SK-N-SH (cell line): ENCODE measurements at regions not wholly inside any gene's neighbourhood (a gene's known extent, or its start where the extent isn't known, plus 50 kb on each side); places are given as distances from the start of the nearest gene placed in this dataset.

Experiments
- CTCF ChIA-PET: fragments of 300-600, 350-600 bp; formaldehyde crosslinking; extraction: SDS; loops from one replicate; lab custom pipeline; 2021; lab: Yijun Ruan, JAX
- POLR2A ChIA-PET: fragments of 350-600 bp; sonication (Branson Sonifier 250); formaldehyde crosslinking; extraction: SDS; loops from one replicate; lab custom pipeline; 2020; ENCODE audit warnings: antibody characterized with exemption, inconsistent platforms; lab: Yijun Ruan, JAX
- DNase-seq: peaks from one replicate; pipeline ENCODE4 v3.0.0; 2012
- H2AFZ ChIP-seq: fragments of 200-600 bp; sonication (generic); 2 replicates; pipeline ENCODE4 v1.8.1; 2016; ENCODE audit warnings: antibody characterized with exemption, mild to moderate bottlenecking, low read depth
- H3F3A ChIP-seq: fragments of 200-600 bp; sonication (generic); replicated peaks from 2 replicates; pipeline ENCODE3; 2016; ENCODE audit warnings: antibody characterized with exemption, mild to moderate bottlenecking; ENCODE audit not compliant: insufficient read depth
- H3K27ac ChIP-seq, 2 experiments: fragments of 200-500 bp in 1 of 2; fragments of 200-600 bp in 1 of 2; sonication (Bioruptor generic) in 1 of 2; sonication (generic), shearing (Covaris generic) in 1 of 2; 2 replicates each; pipeline versions ENCODE4 v1.5.1 to v1.6.1; 2014 to 2016; ENCODE audit warnings: low read depth in 2 of 2, inconsistent platforms in 1 of 2, low read length in 1 of 2, mild to moderate bottlenecking in 1 of 2, mixed read lengths in 1 of 2
- H3K27me3 ChIP-seq: fragments of 200-600 bp; sonication (generic), shearing (Covaris generic); 2 replicates; pipeline ENCODE4 v1.6.1; 2016; ENCODE audit warnings: mixed run types; ENCODE audit not compliant: insufficient read depth
- H3K36me3 ChIP-seq, 2 experiments: fragments of 200-500 bp in 1 of 2; fragments of 200-600 bp in 1 of 2; sonication (Bioruptor generic) in 1 of 2; sonication (generic) in 1 of 2; replicated peaks in 1 of 2; 2 replicates each; pipeline versions ENCODE3 to v1.5.1; 2014 to 2016; ENCODE audit warnings: low read length in 1 of 2, mild to moderate bottlenecking in 1 of 2; ENCODE audit not compliant: insufficient read depth in 2 of 2, control insufficient read depth in 1 of 2
- H3K4me1 ChIP-seq, 2 experiments: fragments of 200-500 bp in 1 of 2; fragments of 200-600 bp in 1 of 2; sonication (Bioruptor generic) in 1 of 2; sonication (generic), shearing (Covaris generic) in 1 of 2; 2 replicates each; pipeline versions ENCODE4 v1.5.1 to v1.6.1; 2014 to 2016; ENCODE audit warnings: low read depth in 1 of 2, low read length in 1 of 2, mixed run types in 1 of 2; ENCODE audit not compliant: insufficient read depth in 2 of 2, control insufficient read depth in 1 of 2
- H3K4me2 ChIP-seq: fragments of 200-600 bp; sonication (generic), shearing (Covaris generic); 2 replicates; pipeline ENCODE4 v1.6.1; 2017; ENCODE audit warnings: mixed run types
- H3K4me3 ChIP-seq, 2 experiments: fragments of 200-500 bp in 1 of 2; fragments of 200-600 bp in 1 of 2; sonication (Bioruptor generic) in 1 of 2; sonication (generic), shearing (Covaris generic) in 1 of 2; 2 replicates each; pipeline versions ENCODE4 v1.5.1 to v1.8.1; 2014 to 2016; ENCODE audit warnings: low read depth in 2 of 2, inconsistent platforms in 1 of 2, low read length in 1 of 2, mild to moderate bottlenecking in 1 of 2, mixed read lengths in 1 of 2, moderate library complexity in 1 of 2
- H3K79me2 ChIP-seq: fragments of 200-600 bp; sonication (generic); 2 replicates; pipeline ENCODE4 v1.8.1; 2017; ENCODE audit warnings: mild to moderate bottlenecking; ENCODE audit not compliant: insufficient read depth
- H3K9ac ChIP-seq: fragments of 200-600 bp; sonication (generic); 2 replicates; pipeline ENCODE4 v1.6.1; 2017; ENCODE audit warnings: mixed run types
- H3K9me2 ChIP-seq: fragments of 200-600 bp; sonication (generic); 2 replicates; pipeline ENCODE4 v1.6.1; 2017; ENCODE audit warnings: mixed run types
- H3K9me3 ChIP-seq: fragments of 200-600 bp; sonication (generic); 2 replicates; pipeline ENCODE4 v1.6.1; 2017; ENCODE audit warnings: mixed run types, mild to moderate bottlenecking, moderate library complexity
- H4K20me1 ChIP-seq: fragments of 200-600 bp; sonication (generic); 2 replicates; pipeline ENCODE4 v1.6.1; 2017; ENCODE audit warnings: mild to moderate bottlenecking, mixed run types; ENCODE audit not compliant: insufficient read depth
- CHD2 ChIP-seq: fragments of 150-350 bp; IDR thresholded peaks from 2 replicates; pipeline ENCODE4 v1.6.1; 2018; ENCODE audit warnings: low read length; ENCODE audit not compliant: partially characterized antibody
- ELF1 ChIP-seq: IDR thresholded peaks from 2 replicates; pipeline ENCODE4 v1.4.0; 2012
- EZH2phosphoT487 ChIP-seq: fragments of 200-600 bp; sonication (generic); IDR thresholded peaks from 2 replicates; pipeline ENCODE4 v1.6.1; 2017; ENCODE audit warnings: low read depth, mixed run types, mild to moderate bottlenecking, antibody characterized with exemption, moderate library complexity, borderline replicate concordance
- FOXM1 ChIP-seq: IDR thresholded peaks from 2 replicates; pipeline ENCODE4 v1.4.0; 2012; ENCODE audit warnings: low read depth, mild to moderate bottlenecking
- GABPA ChIP-seq: IDR thresholded peaks from 2 replicates; pipeline ENCODE4 v1.4.0; 2012; ENCODE audit warnings: low read depth, mild to moderate bottlenecking
- JUND ChIP-seq: IDR thresholded peaks from 2 replicates; pipeline ENCODE4 v1.4.0; 2012
- MEF2A ChIP-seq: IDR thresholded peaks from 2 replicates; pipeline ENCODE4 v1.4.0; 2012; ENCODE audit warnings: low read depth, borderline replicate concordance
- MXI1 ChIP-seq: IDR thresholded peaks from 2 replicates; pipeline ENCODE4 v1.6.1; 2012; ENCODE audit warnings: mild to moderate bottlenecking, low read depth, low read length, improper control_type of control experiment
- NFIC ChIP-seq: IDR thresholded peaks from 2 replicates; pipeline ENCODE4 v1.4.0; 2012; ENCODE audit warnings: borderline replicate concordance
- NRF1 ChIP-seq: IDR thresholded peaks from 2 replicates; pipeline ENCODE4 v1.6.1; 2012; ENCODE audit warnings: low read depth, mild to moderate bottlenecking, low read length
- RAD21 ChIP-seq: IDR thresholded peaks from 2 replicates; pipeline ENCODE4 v1.6.1; 2012; ENCODE audit warnings: mild to moderate bottlenecking, low read length
- RFX5 ChIP-seq: IDR thresholded peaks from 2 replicates; pipeline ENCODE4 v1.6.1; 2012; ENCODE audit warnings: mild to moderate bottlenecking, improper control_type of control experiment, low read length
- RXRA ChIP-seq: IDR thresholded peaks from 2 replicates; pipeline ENCODE4 v1.4.0; 2012; ENCODE audit warnings: low read depth, mild to moderate bottlenecking, borderline replicate concordance
- SMC3 ChIP-seq: IDR thresholded peaks from 2 replicates; pipeline ENCODE4 v1.6.1; 2012; ENCODE audit warnings: low read depth, low read length, improper control_type of control experiment
- TAF1 ChIP-seq: IDR thresholded peaks from 2 replicates; pipeline ENCODE4 v1.6.1; 2012; ENCODE audit warnings: low read depth, mild to moderate bottlenecking, low read length, moderate library complexity, borderline replicate concordance
- TCF12 ChIP-seq: IDR thresholded peaks from 2 replicates; pipeline ENCODE4 v1.4.0; 2012
- TEAD4 ChIP-seq: IDR thresholded peaks from 2 replicates; pipeline ENCODE4 v1.4.0; 2012; ENCODE audit warnings: mild to moderate bottlenecking, borderline replicate concordance; ENCODE audit not compliant: insufficient read depth
- YY1 ChIP-seq: IDR thresholded peaks from 2 replicates; pipeline ENCODE4 v1.4.0; 2012; ENCODE audit warnings: low read depth, mild to moderate bottlenecking
- WGBS: methylation state at CpG from one replicate; pipeline ENCODE4 v1.1.6; 2017; ENCODE audit warnings: low lambda C conversion rate; 5-methylcytosine and 5-hydroxymethylcytosine counted together
- TF ChIP-seq, protein P1 (sequence below): IDR thresholded peaks from 2 replicates; pipeline ENCODE4 v1.4.0; 2012; ENCODE audit warnings: low read depth
- TF ChIP-seq, protein P2 (sequence below): fragments of 150-350 bp; IDR thresholded peaks from 2 replicates; pipeline ENCODE4 v1.6.1; 2016; ENCODE audit warnings: mild to moderate bottlenecking, low read depth, low read length
- TF ChIP-seq, protein P3 (sequence below): fragments of 200-600 bp; sonication (generic); IDR thresholded peaks from 2 replicates; pipeline ENCODE4 v1.6.1; 2017; ENCODE audit warnings: antibody characterized with exemption, mild to moderate bottlenecking, moderate library complexity
- TF ChIP-seq, protein P4 (sequence below): fragments of 150-350 bp; IDR thresholded peaks from 2 replicates; pipeline ENCODE4 v1.6.1; 2017; ENCODE audit warnings: antibody characterized with exemption, low read length, low read depth, borderline replicate concordance

DNA sequence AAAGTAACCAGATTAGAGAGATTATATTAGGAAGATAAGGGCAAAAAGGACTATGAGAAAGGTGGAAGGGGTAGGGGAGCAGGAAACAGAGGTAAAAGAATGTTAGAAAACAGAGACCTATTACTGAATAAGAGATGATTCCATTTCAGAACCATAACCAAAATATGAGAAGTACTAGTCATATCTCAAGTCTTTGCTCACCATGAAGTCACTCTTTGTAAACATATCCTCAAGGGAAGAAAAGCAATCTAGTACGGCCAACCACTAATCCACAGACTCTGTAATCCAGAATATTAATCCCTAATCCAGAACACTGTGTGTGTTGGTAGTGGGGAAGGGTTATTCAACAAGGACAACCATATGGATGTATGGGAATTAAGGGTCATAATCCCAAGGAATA, 92.0 kb downstream of the CDCA7 start:
- no peaks in the 10 kb centered on the region for H3K79me2 ChIP-seq
- 63% methylated on average over 1 of the region's 1 CpG for WGBS
- H2AFZ ChIP-seq, result no peak overlapping the region
- H3K4me3 ChIP-seq, result no peak overlapping the region
- H3K36me3 ChIP-seq, result no peaks in the 10 kb centered on the region
- DNase-seq, result no peak
- ChIA-PET CTCF (interaction anchor here (1.4 kb wide), 1 partner anchor 15 kb away, joined by 4 read pairs; no protein-coding TSS in a partner anchor), POLR2A (no interaction called here)
- no peaks in the 10 kb centered on the region for H3K9me2 ChIP-seq
- H3K4me1 ChIP-seq, result peaks cover 0 to 3% of the 10 kb centered on the region in 2 experiments; a peak in 1 of 4 replicates
- no peak overlapping the region for H3K4me2 ChIP-seq
- H3K27me3 ChIP-seq, result no peaks in the 10 kb centered on the region
- H3K9me3 ChIP-seq, result no peaks in the 10 kb centered on the region
- H4K20me1 ChIP-seq, result no peaks in the 10 kb centered on the region
- TF ChIP-seq RFX5 (no peak), NRF1 (no peak), ELF1 (no peak), RAD21 (no peak), MXI1 (no peak), MEF2A (no peak), SMC3 (no peak)
- TF ChIP-seq, protein P1, sequence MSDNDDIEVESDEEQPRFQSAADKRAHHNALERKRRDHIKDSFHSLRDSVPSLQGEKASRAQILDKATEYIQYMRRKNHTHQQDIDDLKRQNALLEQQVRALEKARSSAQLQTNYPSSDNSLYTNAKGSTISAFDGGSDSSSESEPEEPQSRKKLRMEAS, result no peak
- no peak overlapping the region for H3K9ac ChIP-seq
- H3F3A ChIP-seq, result no peaks in the 10 kb centered on the region
- no peak overlapping the region for H3K27ac ChIP-seq

- Histone ChIP-seq H3F3A (no peaks in the 10 kb centered on the region), H3K79me2 (no peaks in the 10 kb centered on the region), H3K9me2 (no peaks in the 10 kb centered on the region), H3K9me3 (no peaks in the 10 kb centered on the region), H3K9ac (no peak overlapping the region), H3K36me3 (no peaks in the 10 kb centered on the region), H3K27me3 (no peaks in the 10 kb centered on the region), H2AFZ (peak overlapping the region; percentile 93; the same call in 1 of the 2 replicates), H3K4me1 (peaks cover 0 to 3% of the 10 kb centered on the region in 2 experiments; a peak in 1 of 4 replicates), H3K4me2 (no peak overlapping the region; the same call in 1 of the 2 replicates), H4K20me1 (no peaks in the 10 kb centered on the region), H3K4me3 (peak overlapping the region; percentile 43 to 55), H3K27ac (peak overlapping the region in 1 of 2 experiments; percentile 73; a peak in 2 of 4 replicates)
- WGBS, result 19% methylated on average over 16 of the region's 17 CpGs
- peak; percentile 77 for DNase-seq
- ChIA-PET POLR2A (interaction anchor here (0.6 to 1.3 kb wide), 3 partner anchors 13 to 352 kb away, joined by 3 to 4 read pairs (median 3); no protein-coding TSS in a partner anchor), CTCF (interaction anchor here (0.5 to 4.8 kb wide), 36 partner anchors 8 to 940 kb away, joined by 3 to 63 read pairs (median 4); no protein-coding TSS in a partner anchor)
- TF ChIP-seq RFX5 (no peak), NRF1 (no peak), TCF12 (no peak), TEAD4 (no peak), TAF1 (0 out of 2 replicates have a peak, but pooled peaks have one; percentile 16), ELF1 (0 out of 2 replicates have a peak, but pooled peaks have one; percentile 36), YY1 (no peak), EZH2phosphoT487 (no peak), MEF2A (no peak), FOXM1 (no peak), RXRA (no peak), CHD2 (no peak), MXI1 (0 out of 2 replicates have a peak, but pooled peaks have one; percentile 36), RAD21 (peak; percentile 72), NFIC (no peak), GABPA (peak; percentile 64), JUND (no peak)
- TF ChIP-seq, protein P2, sequence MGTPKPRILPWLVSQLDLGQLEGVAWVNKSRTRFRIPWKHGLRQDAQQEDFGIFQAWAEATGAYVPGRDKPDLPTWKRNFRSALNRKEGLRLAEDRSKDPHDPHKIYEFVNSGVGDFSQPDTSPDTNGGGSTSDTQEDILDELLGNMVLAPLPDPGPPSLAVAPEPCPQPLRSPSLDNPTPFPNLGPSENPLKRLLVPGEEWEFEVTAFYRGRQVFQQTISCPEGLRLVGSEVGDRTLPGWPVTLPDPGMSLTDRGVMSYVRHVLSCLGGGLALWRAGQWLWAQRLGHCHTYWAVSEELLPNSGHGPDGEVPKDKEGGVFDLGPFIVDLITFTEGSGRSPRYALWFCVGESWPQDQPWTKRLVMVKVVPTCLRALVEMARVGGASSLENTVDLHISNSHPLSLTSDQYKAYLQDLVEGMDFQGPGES, result no peak
- TF ChIP-seq, protein P3, sequence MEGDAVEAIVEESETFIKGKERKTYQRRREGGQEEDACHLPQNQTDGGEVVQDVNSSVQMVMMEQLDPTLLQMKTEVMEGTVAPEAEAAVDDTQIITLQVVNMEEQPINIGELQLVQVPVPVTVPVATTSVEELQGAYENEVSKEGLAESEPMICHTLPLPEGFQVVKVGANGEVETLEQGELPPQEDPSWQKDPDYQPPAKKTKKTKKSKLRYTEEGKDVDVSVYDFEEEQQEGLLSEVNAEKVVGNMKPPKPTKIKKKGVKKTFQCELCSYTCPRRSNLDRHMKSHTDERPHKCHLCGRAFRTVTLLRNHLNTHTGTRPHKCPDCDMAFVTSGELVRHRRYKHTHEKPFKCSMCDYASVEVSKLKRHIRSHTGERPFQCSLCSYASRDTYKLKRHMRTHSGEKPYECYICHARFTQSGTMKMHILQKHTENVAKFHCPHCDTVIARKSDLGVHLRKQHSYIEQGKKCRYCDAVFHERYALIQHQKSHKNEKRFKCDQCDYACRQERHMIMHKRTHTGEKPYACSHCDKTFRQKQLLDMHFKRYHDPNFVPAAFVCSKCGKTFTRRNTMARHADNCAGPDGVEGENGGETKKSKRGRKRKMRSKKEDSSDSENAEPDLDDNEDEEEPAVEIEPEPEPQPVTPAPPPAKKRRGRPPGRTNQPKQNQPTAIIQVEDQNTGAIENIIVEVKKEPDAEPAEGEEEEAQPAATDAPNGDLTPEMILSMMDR, result peak; percentile 73
- TF ChIP-seq, protein P4, sequence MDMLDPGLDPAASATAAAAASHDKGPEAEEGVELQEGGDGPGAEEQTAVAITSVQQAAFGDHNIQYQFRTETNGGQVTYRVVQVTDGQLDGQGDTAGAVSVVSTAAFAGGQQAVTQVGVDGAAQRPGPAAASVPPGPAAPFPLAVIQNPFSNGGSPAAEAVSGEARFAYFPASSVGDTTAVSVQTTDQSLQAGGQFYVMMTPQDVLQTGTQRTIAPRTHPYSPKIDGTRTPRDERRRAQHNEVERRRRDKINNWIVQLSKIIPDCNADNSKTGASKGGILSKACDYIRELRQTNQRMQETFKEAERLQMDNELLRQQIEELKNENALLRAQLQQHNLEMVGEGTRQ, result no peak
- TF ChIP-seq, protein P1, result no peak
Observed at GRCh38 chr2:173448938-173449471, 94.3 kb downstream of the CDCA7 start.
